OCI-LY1 (cell line): ENCODE measurements at regions not wholly inside any gene's neighbourhood (a gene's known extent, or its start where the extent isn't known, plus 50 kb on each side); places are given as distances from the start of the nearest gene placed in this dataset.

Source experiments
- H2AFZ ChIP-seq: fragments of 200-600 bp; sonication (generic), shearing (Covaris generic); 2 replicates; pipeline ENCODE4 v1.6.0; 2014; ENCODE audit warnings: antibody characterized with exemption, mild to moderate bottlenecking, low read length
- H3F3A ChIP-seq: fragments of 200-600 bp; sonication (generic), shearing (Covaris generic); 2 replicates; pipeline ENCODE4 v1.6.0; 2014; ENCODE audit warnings: mild to moderate bottlenecking, antibody characterized with exemption, low read length, moderate library complexity; ENCODE audit not compliant: insufficient read depth
- H3K27ac ChIP-seq: fragments of 200-600 bp; sonication (generic); 2 replicates; pipeline ENCODE4 v1.5.1; 2014; ENCODE audit warnings: low read length, mixed run types, mild to moderate bottlenecking, low read depth; ENCODE audit not compliant: poor library complexity, severe bottlenecking
- H3K27me3 ChIP-seq: fragments of 200-600 bp; sonication (generic); 2 replicates; pipeline ENCODE4 v1.6.0; 2014; ENCODE audit warnings: antibody characterized with exemption, mild to moderate bottlenecking, low read length, moderate library complexity; ENCODE audit not compliant: insufficient read depth
- H3K36me3 ChIP-seq: fragments of 200-600 bp; sonication (generic); 2 replicates; pipeline ENCODE4 v1.6.1; 2014; ENCODE audit warnings: mild to moderate bottlenecking, antibody characterized with exemption, low read length, moderate library complexity, mixed read lengths; ENCODE audit not compliant: insufficient read depth
- H3K4me1 ChIP-seq: fragments of 200-600 bp; sonication (generic); 2 replicates; pipeline ENCODE4 v1.5.1; 2014; ENCODE audit warnings: mild to moderate bottlenecking, low read length, moderate library complexity; ENCODE audit not compliant: insufficient read depth, severe bottlenecking
- H3K4me2 ChIP-seq: fragments of 200-600 bp; sonication (generic), shearing (Covaris generic); 2 replicates; pipeline ENCODE4 v1.6.1; 2014; ENCODE audit warnings: low read length
- H3K4me3 ChIP-seq: fragments of 200-600 bp; sonication (generic); 2 replicates; pipeline ENCODE4 v1.5.1; 2014; ENCODE audit warnings: low read length, low read depth, mild to moderate bottlenecking, mixed read lengths; ENCODE audit not compliant: poor library complexity, severe bottlenecking
- H3K79me2 ChIP-seq: fragments of 200-600 bp; shearing (Covaris generic); 2 replicates; pipeline ENCODE4 v1.6.1; 2016; ENCODE audit warnings: mixed run types, low read length, mixed read lengths; ENCODE audit not compliant: insufficient read depth
- H3K9ac ChIP-seq: fragments of 200-600 bp; sonication (generic), shearing (Covaris generic); 2 replicates; pipeline ENCODE4 v1.6.1; 2014; ENCODE audit warnings: mild to moderate bottlenecking, low read length, mixed read lengths
- H3K9me2 ChIP-seq: fragments of 200-600 bp; sonication (generic), shearing (Covaris generic); 2 replicates; pipeline ENCODE4 v1.6.1; 2014; ENCODE audit warnings: low read depth, mild to moderate bottlenecking, low read length, mixed read lengths
- H3K9me3 ChIP-seq: fragments of 200-600 bp; shearing (Covaris generic); 2 replicates; pipeline ENCODE4 v1.6.1; 2014; ENCODE audit warnings: low read length, mixed read lengths
- H4K20me1 ChIP-seq: fragments of 200-600 bp; sonication (generic), shearing (Covaris generic); 2 replicates; pipeline ENCODE4 v1.6.0; 2016; ENCODE audit warnings: mild to moderate bottlenecking, low read length; ENCODE audit not compliant: insufficient read depth
- CTCF ChIP-seq: fragments of 200-600 bp; sonication (generic), shearing (Covaris generic); IDR thresholded peaks from 2 replicates; pipeline ENCODE4 v1.5.1; 2017; ENCODE audit warnings: mild to moderate bottlenecking, antibody characterized with exemption, low read length, moderate library complexity, mixed read lengths
- EZH2 ChIP-seq: fragments of 200-600 bp; sonication (generic), shearing (Covaris generic); IDR thresholded peaks from 2 replicates; pipeline ENCODE4 v1.8.0; 2017; ENCODE audit warnings: borderline replicate concordance, mixed run types, mild to moderate bottlenecking, antibody characterized with exemption, low read length, moderate library complexity, mixed read lengths

DNA sequence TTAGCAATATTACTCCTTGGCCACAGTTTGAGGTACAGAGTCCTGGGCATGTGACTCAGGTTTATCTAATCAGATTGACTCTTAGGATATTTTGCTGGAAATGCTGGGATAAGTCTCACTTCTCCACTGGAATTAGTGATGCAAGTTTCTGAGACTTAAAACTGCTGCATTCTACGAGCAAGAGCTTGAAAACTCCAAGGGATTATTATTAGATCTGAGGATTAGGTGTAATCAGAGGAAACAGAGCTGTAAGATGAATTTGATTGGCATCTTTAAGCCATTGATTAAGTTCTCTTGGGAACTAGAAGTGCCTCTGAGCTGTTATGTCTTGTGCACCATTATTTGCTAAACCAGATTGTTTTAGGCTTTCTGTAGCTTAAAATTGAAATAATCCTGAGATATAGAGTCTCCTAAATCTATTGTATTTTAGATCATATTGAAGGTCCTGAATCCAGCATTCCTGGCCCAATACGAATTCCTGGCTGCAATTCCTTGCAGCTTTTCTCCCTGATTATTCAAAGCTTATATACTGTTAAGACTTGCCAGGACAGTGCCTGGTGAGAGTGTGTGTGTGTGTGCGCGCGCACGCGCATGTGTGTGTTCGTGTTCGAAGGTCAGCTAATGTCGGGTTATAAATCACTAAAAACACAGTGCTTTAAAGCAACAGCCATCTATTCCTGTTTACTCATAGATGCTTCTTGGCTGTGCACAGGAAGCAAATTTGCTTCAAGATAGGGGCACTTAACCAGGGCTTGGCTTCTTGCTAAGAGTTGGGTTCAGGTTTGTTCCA is 735.1 kb downstream of the STIM2 start:
- Histone ChIP-seq H3K4me3 (no peak overlapping the region), H3K79me2 (no peaks in the 10 kb centered on the region), H3K9ac (no peak overlapping the region), H3K9me2 (no peaks in the 10 kb centered on the region), H3K27me3 (no peaks in the 10 kb centered on the region), H3K27ac (no peak overlapping the region), H3F3A (no peaks in the 10 kb centered on the region), H3K4me2 (no peak overlapping the region), H3K4me1 (no peaks in the 10 kb centered on the region), H4K20me1 (no peaks in the 10 kb centered on the region), H3K9me3 (no peaks in the 10 kb centered on the region), H2AFZ (no peak overlapping the region), H3K36me3 (no peaks in the 10 kb centered on the region)
- no peak for TF ChIP-seq EZH2
- no peak for TF ChIP-seq CTCF

DNA sequence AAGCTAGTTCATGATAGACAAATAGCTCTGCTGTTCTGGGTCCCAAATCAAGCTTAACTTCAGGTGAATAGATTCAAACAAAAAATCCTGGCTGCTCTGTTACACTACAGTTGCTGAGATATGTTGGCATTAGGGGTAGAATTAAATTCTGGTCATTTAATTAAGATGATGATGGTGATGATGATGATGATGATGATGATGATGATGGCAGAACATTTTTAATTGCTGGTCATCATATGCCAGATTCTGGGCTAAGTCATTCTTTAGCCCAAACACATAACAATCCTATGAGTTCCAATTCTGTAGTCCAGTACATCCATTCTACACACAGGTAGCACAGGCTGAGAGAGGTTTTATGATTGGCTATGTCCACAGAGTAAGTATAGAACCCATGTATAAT is 741.5 kb downstream of the STIM2 start:
- no peak overlapping the region for H3K9ac ChIP-seq
- H3K79me2 ChIP-seq, result no peaks in the 10 kb centered on the region
- no peak overlapping the region for H2AFZ ChIP-seq
- no peaks in the 10 kb centered on the region for H3K9me2 ChIP-seq
- H3K4me2 ChIP-seq, result no peak overlapping the region
- TF ChIP-seq EZH2, result no peak
- no peaks in the 10 kb centered on the region for H3K4me1 ChIP-seq
- no peak overlapping the region for H3K4me3 ChIP-seq
- no peaks in the 10 kb centered on the region for H4K20me1 ChIP-seq
- H3K9me3 ChIP-seq, result no peaks in the 10 kb centered on the region
- no peaks in the 10 kb centered on the region for H3K36me3 ChIP-seq
- H3K27me3 ChIP-seq, result no peaks in the 10 kb centered on the region
- no peak overlapping the region for H3K27ac ChIP-seq
- no peaks in the 10 kb centered on the region for H3F3A ChIP-seq

- no peaks in the 10 kb centered on the region for H3K9me2 ChIP-seq
- H3K27ac ChIP-seq, result no peak overlapping the region
- no peaks in the 10 kb centered on the region for H3K79me2 ChIP-seq
- no peaks in the 10 kb centered on the region for H4K20me1 ChIP-seq
- no peaks in the 10 kb centered on the region for H3F3A ChIP-seq
- no peak overlapping the region for H2AFZ ChIP-seq
- no peak overlapping the region for H3K4me2 ChIP-seq
- no peak overlapping the region for H3K9ac ChIP-seq
- H3K9me3 ChIP-seq, result no peaks in the 10 kb centered on the region
- H3K4me3 ChIP-seq, result no peak overlapping the region
- no peaks in the 10 kb centered on the region for H3K27me3 ChIP-seq
- no peaks in the 10 kb centered on the region for H3K4me1 ChIP-seq
- no peaks in the 10 kb centered on the region for H3K36me3 ChIP-seq
- TF ChIP-seq EZH2 (no peak), CTCF (no peak)
Measured at GRCh38 chr4:27604692-27605091, 744.1 kb downstream of the STIM2 start.

DNA sequence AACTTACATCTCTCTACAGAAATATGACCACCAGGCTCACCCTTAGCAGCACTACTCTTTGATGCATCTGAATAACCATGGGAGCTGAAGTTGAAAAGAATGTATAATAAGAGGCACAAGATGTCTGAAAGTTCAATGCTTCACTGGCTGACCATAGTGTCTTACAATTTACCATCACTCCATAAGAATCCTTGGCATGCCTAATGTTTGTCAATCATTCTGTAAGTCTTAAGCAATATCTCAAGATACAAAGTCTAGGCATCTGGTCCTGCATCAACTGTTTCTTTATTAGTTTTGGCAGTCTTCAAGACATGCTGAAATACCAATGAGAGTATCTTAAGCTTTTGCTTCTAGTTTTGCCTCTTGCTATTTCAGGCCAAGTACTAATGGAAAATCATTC is 755.5 kb downstream of the STIM2 start:
- Histone ChIP-seq H3K9me3 (no peaks in the 10 kb centered on the region), H3K9ac (no peak overlapping the region), H3K79me2 (no peaks in the 10 kb centered on the region), H2AFZ (no peak overlapping the region), H3K9me2 (no peaks in the 10 kb centered on the region), H3K36me3 (no peaks in the 10 kb centered on the region), H3K4me1 (no peaks in the 10 kb centered on the region), H3K4me2 (no peak overlapping the region), H3K27me3 (no peaks in the 10 kb centered on the region), H3F3A (no peaks in the 10 kb centered on the region), H4K20me1 (no peaks in the 10 kb centered on the region), H3K27ac (no peak overlapping the region), H3K4me3 (no peak overlapping the region)
- no peak for TF ChIP-seq CTCF
- TF ChIP-seq EZH2, result no peak
